Stomach (tissue), 8 donors: ENCODE measurements at regions not wholly inside any gene's neighbourhood (a gene's known extent, or its start where the extent isn't known, plus 50 kb on each side); places are given as distances from the start of the nearest gene placed in this dataset.

Experiments used
- DNase-seq, 2 donors: peaks; one replicate each; pipeline versions ENCODE4 v3.0.0 to v3.0.0-alpha.2; 2013 to 2019
- H3K27ac ChIP-seq, 5 donors: fragments of 200-600 bp in 4 of 5; sonication (generic) in 4 of 5; one replicate each; pipeline ENCODE4 v1.5.1; 2013 to 2019; ENCODE audit warnings: mild to moderate bottlenecking in 1 of 5, moderate library complexity in 1 of 5
- H3K27me3 ChIP-seq, 3 donors: fragments of 200-600 bp; sonication (generic); one replicate each; pipeline ENCODE4 v1.5.1; 2017 to 2019; ENCODE audit warnings: mixed run types in 1 of 3
- H3K36me3 ChIP-seq, 4 donors: fragments of 200-600 bp; sonication (generic); 1 replicate in 3 of 4; 2 replicates in 1 of 4; pipeline ENCODE4 v1.5.1; 2016 to 2019
- H3K4me1 ChIP-seq, 4 donors: fragments of 200-600 bp; sonication (generic); one replicate each; pipeline ENCODE4 v1.5.1; 2016 to 2019
- H3K4me3 ChIP-seq, 4 donors: fragments of 200-600 bp; sonication (generic) in 3 of 4; one replicate each; pipeline ENCODE4 v1.5.1; 2016 to 2019; ENCODE audit warnings: mild to moderate bottlenecking in 1 of 4
- H3K9me3 ChIP-seq, 4 donors: fragments of 200-600 bp; sonication (generic); one replicate each; pipeline ENCODE4 v1.5.1; 2016 to 2019
- CTCF ChIP-seq, 7 experiments: fragments of 450-650 bp in 4 of 7; fragments of 200-600 bp in 3 of 7; sonication (generic) in 3 of 7; IDR thresholded peaks; one replicate each; pipeline ENCODE4 v1.5.1; 2016 to 2019; ENCODE audit warnings: antibody characterized with exemption in 7 of 7, control low read depth in 2 of 7, mild to moderate bottlenecking in 1 of 7
- EP300 ChIP-seq: sonication (generic); formaldehyde crosslinking; IDR thresholded peaks from one replicate; pipeline ENCODE4 v1.6.1; 2017; ENCODE audit warnings: antibody characterized with exemption
- POLR2A ChIP-seq, 4 donors: fragments of 450-650 bp; IDR thresholded peaks; one replicate each; pipeline ENCODE4 v1.6.1; 2016; ENCODE audit warnings: antibody characterized with exemption in 4 of 4, control low read depth in 2 of 4, mild to moderate bottlenecking in 1 of 4, moderate library complexity in 1 of 4
- POLR2AphosphoS5 ChIP-seq, 3 donors: sonication (generic); formaldehyde crosslinking; IDR thresholded peaks; one replicate each; pipeline ENCODE4 v1.6.1; 2016; ENCODE audit warnings: antibody characterized with exemption in 3 of 3
- WGBS, 5 donors: extraction: QIAGEN DNeasy Blood & Tissue Kit in 3 of 5; methylation state at CpG; one replicate each; pipeline versions ENCODE4 v1.1.5 to v1.1.7; 2013 to 2018; 5-methylcytosine and 5-hydroxymethylcytosine counted together
- intact Hi-C: fragments of 100-400 bp; cut with DNase I; formaldehyde crosslinking; loops from one replicate; pipeline ENCODE4 v1.15.1; 2023; ENCODE audit warnings: low total_unique reads
- donor health status: healthy with polysubstance abuse.
- donor health status: Bipolar disorder and iron deficiency.
- donor health status: healthy.

GRCh38 chr19:28333909-28334308 lies 879.0 kb downstream of the UQCRFS1 start:
- 63 to 83% (median 80%) methylated on average over 5 of the region's 5 CpGs for WGBS, 5 donors
- no peaks in the 10 kb centered on the region for H3K4me1 ChIP-seq
- H3K4me3 ChIP-seq = no peak overlapping the region
- H3K36me3 ChIP-seq = no peaks in the 10 kb centered on the region
- TF ChIP-seq CTCF (IDR thresholded peaks at IDR 0.05) (no peak), POLR2A (IDR thresholded peaks at IDR 0.05) (no peak), EP300 (no peak), POLR2AphosphoS5 (IDR thresholded peaks at IDR 0.05) (no peak)
- H3K9me3 ChIP-seq = peaks cover 0 to 12% (median 3%) of the 10 kb centered on the region in 4 donors
- no peaks in the 10 kb centered on the region for H3K27me3 ChIP-seq
- intact Hi-C loops = no loop called here
- no peak overlapping the region for H3K27ac ChIP-seq
- no peak for DNase-seq

- DNase-seq = no peak
- no peaks in the 10 kb centered on the region for H3K4me1 ChIP-seq
- H3K4me3 ChIP-seq = no peak overlapping the region
- H3K27me3 ChIP-seq = no peaks in the 10 kb centered on the region
- intact Hi-C loops = no loop called here
- no peaks in the 10 kb centered on the region for H3K36me3 ChIP-seq
- TF ChIP-seq CTCF (IDR thresholded peaks at IDR 0.05) (no peak), POLR2A (IDR thresholded peaks at IDR 0.05) (no peak), EP300 (no peak), POLR2AphosphoS5 (IDR thresholded peaks at IDR 0.05) (no peak)
- H3K9me3 ChIP-seq = peaks cover 0 to 6% (median under 1%) of the 10 kb centered on the region in 4 donors
- no peak overlapping the region for H3K27ac ChIP-seq
- WGBS, 5 donors = 80 to 95% (median 90%) methylated on average over 2 of the region's 2 CpGs
These were observed 880.1 kb downstream of the UQCRFS1 start for GRCh38 chr19:28332886-28333285.

- Histone ChIP-seq H3K36me3 (no peaks in the 10 kb centered on the region), H3K27ac (no peak overlapping the region), H3K4me1 (no peaks in the 10 kb centered on the region), H3K9me3 (peaks cover 0 to 6% (median 0%) of the 10 kb centered on the region in 4 donors), H3K27me3 (no peaks in the 10 kb centered on the region), H3K4me3 (no peak overlapping the region)
- TF ChIP-seq POLR2A (IDR thresholded peaks at IDR 0.05) (no peak), POLR2AphosphoS5 (IDR thresholded peaks at IDR 0.05) (no peak), CTCF (IDR thresholded peaks at IDR 0.05) (no peak), EP300 (no peak)
- intact Hi-C loops = no loop called here
- 67 to 88% (median 78%) methylated on average over 3 of the region's 3 CpGs for WGBS, 5 donors
- no peak for DNase-seq
These were observed 880.6 kb downstream of the UQCRFS1 start for GRCh38 chr19:28332351-28332750.

GRCh38 chr19:28331596-28331995 lies 881.4 kb downstream of the UQCRFS1 start:
- H3K4me1 ChIP-seq = no peaks in the 10 kb centered on the region
- 48 to 75% (median 69%) methylated on average over 7 of the region's 7 CpGs for WGBS, 5 donors
- no peaks in the 10 kb centered on the region for H3K27me3 ChIP-seq
- no peaks in the 10 kb centered on the region for H3K36me3 ChIP-seq
- H3K27ac ChIP-seq = no peak overlapping the region
- no peak for DNase-seq
- intact Hi-C loops = no loop called here
- H3K9me3 ChIP-seq = peaks cover 0 to 6% (median 0%) of the 10 kb centered on the region in 4 donors
- no peak overlapping the region for H3K4me3 ChIP-seq
- no peak for TF ChIP-seq EP300
- no peak for TF ChIP-seq POLR2AphosphoS5 (IDR thresholded peaks at IDR 0.05)
- no peak for TF ChIP-seq CTCF (IDR thresholded peaks at IDR 0.05)
- no peak for TF ChIP-seq POLR2A (IDR thresholded peaks at IDR 0.05)
